ENCODE measurements at regions not wholly inside any gene's neighbourhood (a gene's known extent, or its start where the extent isn't known, plus 50 kb on each side); places are given as distances from the start of the nearest gene placed in this dataset.
A peak's percentile ranks its signal among the peaks of the same experiment; 100 is the strongest.
"Not testable (repeated sequence)": the region's sequence is repeated elsewhere in the genome, so short reads cannot be mapped to it uniquely, and the experiment has no call there.

DNA sequence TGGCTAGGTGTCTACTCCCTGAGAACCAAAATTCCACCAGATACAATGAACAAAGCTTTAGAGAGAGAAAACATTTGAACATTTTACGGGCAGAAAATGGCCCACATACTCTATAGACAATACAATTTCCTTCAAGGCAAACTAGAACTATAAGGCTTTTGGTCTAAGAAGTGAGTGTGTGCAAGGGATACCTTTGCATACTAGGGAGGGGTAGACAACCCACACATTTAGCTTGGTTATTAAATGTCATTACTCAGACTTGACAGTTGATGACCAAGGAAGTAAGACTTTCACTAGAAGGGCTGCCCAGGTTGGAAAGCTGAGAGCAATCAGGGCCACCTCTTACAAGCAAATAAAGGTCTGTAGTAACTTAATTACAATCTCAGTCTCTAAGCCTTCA, 64.0 kb upstream of the PLEKHM1 start:
- DNase-seq: not testable (repeated sequence)

- DNase-seq: not testable (repeated sequence)
Measured at GRCh38 chr17:45558821-45559220, 68.3 kb upstream of the PLEKHM1 start.

DNA sequence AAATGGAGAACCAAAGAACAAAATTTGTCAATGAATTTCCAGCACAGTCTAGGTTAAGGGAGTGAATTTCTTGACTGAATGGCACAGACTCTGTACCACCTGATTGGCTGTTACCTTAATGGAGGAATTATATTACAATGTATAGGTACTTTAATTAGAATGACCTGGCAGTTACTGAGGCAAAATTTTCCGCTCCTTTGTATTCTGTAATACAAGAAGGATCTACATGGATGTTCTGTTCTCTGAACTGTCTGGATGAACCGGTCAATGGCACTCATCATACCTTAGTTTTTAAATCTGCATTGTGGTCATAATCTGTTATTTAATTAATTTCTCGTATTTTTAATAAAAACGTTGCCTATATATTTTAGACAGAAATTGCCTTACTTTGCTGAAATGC, 72.3 kb upstream of the PLEKHM1 start:
- DNase-seq: not testable (repeated sequence)

- DNase-seq: not testable (repeated sequence)
Measured at GRCh38 chr17:45563283-45563682, 72.8 kb upstream of the PLEKHM1 start.

- not testable (repeated sequence) for DNase-seq
Measured at GRCh38 chr17:45568275-45568674, 77.8 kb upstream of the PLEKHM1 start.

- DNase-seq: not testable (repeated sequence)
Measured at GRCh38 chr17:45573326-45573725, 82.8 kb upstream of the PLEKHM1 start.

DNA sequence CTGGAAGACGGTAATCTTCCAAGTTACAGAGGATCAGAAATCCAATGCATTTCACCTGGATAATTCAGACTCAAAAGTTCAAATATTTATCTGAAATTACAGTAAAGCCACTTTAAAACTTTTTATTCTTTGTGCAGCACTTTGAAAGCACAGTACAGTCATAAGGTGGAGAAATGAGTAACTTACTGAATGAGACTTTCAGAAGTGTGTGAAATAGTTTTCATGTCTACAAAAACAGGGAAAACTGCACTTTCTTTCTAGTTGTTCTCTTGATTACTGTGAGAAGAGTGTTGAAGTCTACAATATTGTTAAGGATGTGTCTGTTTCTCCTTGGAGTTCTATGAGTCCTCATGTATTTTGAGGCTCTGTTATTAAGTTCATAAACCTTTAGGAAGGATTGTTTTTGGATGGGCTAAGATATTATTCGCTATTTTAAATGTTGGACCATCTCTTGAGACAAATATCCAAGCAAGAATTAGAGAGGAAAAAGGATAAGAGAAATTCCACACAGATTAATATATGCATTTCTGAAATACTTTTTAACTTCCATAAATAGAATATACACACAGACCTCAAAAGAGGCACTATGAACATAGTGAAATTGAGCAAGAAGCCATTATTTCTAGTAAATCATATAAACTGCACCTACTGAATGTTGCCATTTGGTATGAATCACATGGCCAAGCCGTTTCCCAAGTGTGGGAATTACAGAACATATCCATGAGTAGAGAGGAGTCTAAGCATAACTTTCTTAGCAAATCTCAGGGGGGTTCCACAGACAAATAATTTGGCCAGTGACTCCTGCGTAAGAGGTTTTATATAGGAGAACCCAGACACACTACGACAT, 83.6 kb upstream of the PLEKHM1 start:
- DNase-seq: no peak

GRCh38 chr17:45575126-45575885, 84.8 kb upstream of the PLEKHM1 start:
- DNase-seq: no peak

DNA sequence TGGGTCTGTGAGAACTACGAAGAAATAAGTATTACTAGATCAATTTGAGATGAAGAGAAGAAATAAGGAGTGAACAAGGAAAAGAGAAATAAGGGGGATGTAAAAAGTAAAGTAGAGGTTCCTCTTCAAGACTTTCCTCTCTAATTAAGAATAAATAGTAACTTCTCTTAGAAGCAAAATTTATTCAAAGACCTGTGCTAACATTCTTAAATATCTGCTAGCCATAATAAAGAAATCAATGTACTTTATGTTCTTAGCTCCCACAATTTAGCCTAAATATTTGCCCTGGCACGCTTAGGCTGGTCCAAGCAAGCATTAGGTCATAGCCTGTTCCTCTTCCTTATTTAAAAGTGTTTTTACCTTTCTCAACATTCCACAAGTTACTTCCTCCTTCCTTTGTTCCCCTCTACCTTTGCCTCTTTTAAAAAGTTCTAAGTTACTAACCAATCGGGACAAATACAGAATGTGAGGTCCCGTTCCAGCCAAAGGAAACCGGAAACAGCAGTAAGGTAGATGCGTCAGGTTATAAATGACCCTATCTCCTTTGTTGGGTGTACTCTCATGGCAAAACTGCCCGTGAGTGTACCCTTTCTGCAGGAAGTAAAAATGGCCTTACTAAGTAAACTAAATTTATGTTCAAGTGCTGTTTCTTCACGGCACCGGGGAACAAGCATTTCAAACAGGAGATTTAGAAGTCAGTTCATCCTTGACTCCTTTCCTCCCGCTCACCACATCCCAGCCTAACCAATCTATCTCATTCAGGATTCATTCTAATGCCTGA, 86.2 kb upstream of the PLEKHM1 start:
- DNase-seq: not testable (repeated sequence)

DNA sequence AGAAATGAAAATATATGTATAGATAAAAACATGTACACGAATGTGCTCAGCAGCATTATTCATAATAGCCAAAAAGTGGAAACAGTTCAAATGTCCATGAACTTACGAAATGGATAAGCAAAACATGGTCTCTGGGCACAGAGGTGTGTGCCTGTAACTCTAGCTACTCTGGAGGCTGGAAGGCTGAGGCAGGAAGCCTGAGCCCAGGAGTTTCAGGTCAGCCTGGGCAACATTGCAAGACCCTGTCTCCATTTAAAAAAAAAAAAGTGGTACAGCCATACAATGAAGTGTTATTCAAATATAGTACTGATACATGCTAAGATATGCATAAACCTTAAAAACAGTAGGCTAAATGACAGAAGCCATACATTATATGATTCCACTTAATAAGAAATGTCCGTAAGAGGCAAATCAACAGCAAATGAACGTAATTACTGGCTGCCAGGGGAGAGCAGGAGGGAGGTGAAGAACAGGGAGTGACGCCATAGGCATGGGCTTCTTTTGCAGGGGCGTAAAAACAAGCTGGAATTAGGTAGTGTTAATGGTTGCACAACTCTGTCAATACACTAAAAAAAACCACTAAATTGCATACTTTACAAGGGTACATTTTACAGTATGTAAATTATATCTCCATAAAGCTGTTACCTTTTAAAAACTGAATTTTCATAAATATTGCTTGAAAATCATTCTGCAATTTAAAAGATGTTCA, 87.2 kb upstream of the PLEKHM1 start:
- DNase-seq: no peak

DNA sequence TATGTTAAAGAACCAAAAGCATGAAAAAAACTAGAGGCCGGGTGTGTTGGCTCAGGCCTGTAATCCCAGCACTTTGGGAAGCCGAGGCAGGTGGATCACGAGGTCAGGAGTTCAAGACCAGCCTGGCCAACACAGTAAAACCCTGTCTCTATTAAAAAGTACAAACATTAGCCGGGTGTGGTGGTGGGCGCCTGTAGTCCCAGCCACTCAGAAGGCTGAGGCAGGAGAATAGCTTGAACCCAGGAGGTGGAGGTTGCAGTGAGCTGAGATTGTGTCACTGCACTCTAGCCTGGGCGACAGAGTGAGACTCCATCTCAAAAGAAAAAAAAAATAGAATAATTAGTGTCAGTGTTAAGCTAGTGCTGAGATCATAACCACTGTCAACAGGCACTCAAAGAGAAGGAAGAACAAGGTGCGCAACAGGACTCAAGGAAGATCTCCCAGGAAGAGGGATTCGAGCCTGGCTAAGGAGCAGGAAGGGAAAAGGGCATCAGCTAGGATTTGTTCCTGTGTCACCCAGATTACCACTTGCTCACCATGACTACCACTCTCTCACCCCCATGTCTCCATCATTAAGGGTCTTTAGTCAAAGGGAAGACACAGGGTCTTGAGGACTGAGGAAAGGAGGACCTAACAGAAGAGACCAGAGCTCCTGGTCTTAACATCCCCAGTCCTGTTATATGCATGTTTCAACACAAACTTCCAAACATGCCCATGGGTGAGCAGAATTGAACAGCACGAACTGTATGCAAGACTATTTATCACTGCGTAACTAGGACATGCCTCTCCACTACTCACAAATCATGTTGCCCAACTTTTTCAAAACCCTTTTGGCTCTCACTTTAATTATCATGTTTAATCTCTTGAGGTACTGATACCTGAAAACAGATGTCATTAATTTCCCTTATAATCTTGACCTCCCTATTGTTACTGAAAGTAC, 88.3 kb upstream of the PLEKHM1 start:
- no peak for DNase-seq

DNA sequence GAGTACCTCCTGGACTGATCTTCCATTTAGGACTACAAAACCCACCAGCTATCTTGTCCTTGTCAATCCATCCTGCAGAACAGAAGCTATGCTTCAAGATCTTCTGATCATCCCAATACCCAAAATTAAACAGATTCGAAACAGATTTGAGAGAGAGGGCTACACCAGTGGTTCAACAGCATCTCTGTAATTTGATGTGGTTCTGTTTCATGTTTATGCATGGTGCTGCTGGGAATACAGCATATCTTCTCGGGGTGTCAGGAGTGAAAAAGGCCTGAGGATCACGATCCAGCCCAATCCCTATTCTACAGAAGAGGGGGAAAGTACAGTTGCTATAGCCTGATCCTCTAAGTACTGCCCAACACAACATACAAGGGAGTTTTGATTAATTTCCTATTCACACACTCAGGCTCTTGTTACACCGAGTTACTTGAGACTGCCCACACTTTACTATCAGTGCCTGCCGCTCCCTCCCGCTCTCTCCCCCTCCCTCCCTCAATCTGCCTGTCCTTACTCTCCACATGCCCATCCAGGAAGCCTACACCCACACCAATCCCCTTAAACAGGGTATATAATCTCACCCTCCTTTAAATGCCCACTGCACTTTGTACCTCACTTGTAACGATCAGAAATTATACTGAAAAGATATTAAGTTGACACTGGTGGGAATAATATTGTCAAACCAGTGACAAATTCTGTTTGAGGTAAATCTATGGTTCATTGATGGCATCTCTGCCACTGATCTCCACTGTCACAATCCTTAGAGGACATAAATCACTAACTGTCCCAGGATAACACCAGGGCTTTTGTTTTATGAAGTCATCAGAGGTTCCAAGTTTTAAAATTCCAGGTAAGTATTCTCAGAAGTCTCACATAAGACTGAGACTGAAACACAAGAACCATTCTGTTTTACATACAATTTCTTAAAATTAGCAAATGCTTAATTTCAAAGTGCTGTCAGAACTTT, 89.3 kb upstream of the PLEKHM1 start:
- DNase-seq: no peak

- no peak for DNase-seq
Measured at GRCh38 chr17:45580924-45581323, 90.4 kb upstream of the PLEKHM1 start.

- no peak for DNase-seq
Measured at GRCh38 chr17:45581860-45582259, 91.3 kb upstream of the PLEKHM1 start.

DNA sequence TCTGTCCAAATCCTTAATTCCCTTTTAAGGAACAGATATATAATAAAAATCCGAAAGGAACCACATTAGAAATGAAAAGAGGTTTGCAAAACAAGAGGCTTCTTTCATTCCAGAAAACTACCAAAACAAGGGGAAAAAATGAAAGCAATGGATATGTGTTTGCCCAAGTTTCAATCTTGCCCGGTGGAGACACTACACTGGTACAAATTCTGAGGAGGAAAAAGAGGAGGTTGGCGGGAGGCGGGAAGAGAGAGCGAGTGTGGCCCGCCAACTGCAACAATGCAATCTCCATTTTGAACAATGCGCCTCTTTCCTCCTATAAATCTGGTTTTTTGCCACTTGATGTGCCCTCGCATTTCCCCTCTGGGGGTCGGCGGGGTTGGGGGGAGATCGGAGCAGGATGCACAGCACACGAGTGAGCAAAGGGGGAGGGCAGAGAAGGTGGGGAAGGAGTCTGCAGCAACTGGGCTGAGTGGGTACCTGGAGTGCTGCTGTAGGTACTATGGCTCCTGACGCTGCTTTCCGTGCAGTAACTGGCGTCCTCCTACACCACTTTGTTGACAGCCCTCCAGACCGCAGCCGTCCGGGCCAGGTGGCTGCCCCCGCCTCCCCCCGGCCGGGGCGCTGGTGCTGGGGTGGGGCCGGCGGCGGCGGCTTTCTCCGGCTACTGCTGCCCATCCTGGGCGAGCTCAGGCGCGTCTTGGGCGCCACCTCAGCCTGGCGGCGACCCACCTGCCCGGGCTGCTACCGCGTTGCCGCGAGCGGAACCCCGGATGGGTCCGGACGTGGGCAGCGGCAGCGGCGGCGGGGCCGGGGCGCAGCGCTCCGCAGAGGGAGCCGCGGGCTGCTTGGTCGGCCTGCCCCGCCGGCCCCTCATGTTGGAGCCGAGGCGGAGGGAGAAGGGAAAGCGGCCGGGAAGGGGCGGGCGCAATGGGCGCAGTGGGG, 93.8 kb upstream of the PLEKHM1 start:
- DNase-seq: peak; percentile 80 to 84

DNA sequence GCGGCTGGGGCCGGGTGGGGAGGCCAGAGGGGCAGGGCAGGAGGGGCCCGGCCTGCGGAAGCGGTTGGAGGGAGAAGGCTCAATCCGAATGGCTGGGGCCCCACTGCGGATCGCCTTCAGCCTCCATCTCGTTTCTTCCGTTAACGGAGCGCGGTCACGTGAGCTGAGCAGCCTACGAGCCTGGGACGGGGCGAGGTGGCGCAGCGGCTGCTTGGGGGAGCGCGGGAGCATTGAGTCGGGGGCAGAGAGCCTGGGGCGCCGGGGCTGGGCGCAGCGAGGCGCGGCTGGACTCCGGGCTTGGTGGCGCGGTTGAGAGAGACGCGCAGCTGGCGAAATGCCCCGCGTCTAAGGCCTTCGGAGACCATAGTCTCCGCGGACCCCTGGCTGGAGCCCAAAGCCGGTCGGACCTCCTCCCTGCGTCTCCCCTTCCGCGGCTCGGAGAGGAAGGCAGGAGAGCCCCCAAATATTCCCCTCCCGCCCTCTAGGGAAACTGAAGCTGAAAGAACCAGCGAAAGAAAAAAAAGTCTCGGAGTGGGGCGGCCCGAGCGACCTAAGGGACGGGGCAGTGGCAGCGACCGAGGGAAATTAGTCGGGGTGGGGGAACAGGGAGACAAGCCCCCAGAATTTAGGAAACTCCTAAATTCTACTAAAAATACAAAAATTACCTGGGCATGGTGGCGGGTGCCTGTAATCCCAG, 94.7 kb upstream of the PLEKHM1 start:
- DNase-seq: peak; percentile 83 to 87

DNA sequence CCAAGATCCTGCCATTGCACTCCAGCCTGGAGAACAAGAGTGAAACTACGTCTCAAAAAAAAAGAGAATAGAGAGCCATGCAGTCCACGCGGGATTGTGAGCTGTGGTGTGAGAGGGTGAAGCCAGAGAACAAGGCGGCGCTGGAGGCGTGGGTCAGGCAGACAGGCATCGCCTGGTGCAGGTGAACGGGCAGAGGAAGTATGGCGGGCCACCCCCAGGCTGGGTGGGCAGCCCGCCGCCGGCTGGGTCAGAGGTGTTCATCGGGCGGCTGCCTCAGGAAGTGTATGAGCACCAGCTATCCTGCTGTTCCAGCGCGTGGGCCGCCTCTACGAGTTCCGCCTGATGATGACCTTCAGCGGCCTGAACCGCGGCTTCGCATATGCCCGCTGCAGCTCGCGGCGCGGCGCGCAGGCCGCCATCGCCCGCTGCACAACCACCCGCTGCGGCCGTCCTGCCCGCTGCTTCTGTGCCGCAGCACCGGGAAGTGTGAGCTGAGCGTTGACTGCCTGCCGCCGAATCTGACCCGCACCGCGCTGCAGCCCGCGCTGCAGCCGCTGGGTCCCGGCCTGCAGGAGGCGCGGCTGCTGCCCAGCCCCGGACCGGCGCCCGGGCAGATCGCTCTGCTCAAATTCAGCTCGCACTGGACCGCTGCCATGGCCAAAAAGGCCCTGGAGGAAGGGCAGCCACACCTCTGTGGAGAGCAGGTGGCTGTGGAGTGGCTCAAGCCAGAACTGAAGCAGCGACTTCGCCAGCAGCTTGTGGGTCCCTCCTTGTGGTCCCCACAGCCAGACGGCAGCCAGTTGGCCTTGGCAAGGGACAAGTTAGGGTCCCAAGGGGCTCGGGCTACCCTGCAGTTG, 95.5 kb upstream of the PLEKHM1 start:
- peak in 1 of 2 donors; percentile 45 for DNase-seq

- not testable (repeated sequence) for DNase-seq
Measured at GRCh38 chr17:45586651-45586934, 96.1 kb upstream of the PLEKHM1 start.

Measured in CD4-positive, alpha-beta T cell treated with Interleukin-4 for 1 hour (primary cell).